ENCODE measurements at regions not wholly inside any gene's neighbourhood (a gene's known extent, or its start where the extent isn't known, plus 50 kb on each side); places are given as distances from the start of the nearest gene placed in this dataset.

DNA sequence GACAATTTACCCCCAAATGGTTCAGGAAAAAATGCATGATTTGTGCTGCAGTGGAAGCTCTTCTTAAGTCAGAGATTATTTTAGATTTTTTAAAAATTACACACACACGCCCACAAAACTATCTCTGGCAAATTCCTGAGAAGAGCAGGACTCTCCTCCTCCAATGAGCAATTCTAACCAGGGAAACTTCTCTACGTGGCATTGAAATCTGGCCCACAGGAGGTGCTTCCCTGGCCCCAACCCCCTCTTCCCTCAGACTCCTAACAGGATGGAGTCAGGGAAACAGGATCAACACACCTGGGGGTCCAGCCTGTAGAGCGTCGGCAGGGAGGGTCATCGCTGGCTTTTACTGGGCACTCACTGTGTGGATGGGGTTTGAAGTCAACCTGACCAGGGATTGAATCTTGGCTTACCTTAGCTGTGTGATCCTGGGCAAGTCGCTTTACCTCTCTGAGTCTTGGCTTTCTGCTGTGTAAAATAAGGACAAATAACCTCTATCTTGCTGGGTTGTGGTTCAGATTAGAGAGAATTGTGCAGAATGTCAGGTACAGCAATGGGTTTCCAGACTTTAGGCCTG, 65.4 kb upstream of the ASAP2 start:
- TF ChIP-seq EZH2phosphoT487 (conservative IDR thresholded peaks at IDR 0.05; ENCODE audit: low read length) = no peak
- TF ChIP-seq, protein P1, sequence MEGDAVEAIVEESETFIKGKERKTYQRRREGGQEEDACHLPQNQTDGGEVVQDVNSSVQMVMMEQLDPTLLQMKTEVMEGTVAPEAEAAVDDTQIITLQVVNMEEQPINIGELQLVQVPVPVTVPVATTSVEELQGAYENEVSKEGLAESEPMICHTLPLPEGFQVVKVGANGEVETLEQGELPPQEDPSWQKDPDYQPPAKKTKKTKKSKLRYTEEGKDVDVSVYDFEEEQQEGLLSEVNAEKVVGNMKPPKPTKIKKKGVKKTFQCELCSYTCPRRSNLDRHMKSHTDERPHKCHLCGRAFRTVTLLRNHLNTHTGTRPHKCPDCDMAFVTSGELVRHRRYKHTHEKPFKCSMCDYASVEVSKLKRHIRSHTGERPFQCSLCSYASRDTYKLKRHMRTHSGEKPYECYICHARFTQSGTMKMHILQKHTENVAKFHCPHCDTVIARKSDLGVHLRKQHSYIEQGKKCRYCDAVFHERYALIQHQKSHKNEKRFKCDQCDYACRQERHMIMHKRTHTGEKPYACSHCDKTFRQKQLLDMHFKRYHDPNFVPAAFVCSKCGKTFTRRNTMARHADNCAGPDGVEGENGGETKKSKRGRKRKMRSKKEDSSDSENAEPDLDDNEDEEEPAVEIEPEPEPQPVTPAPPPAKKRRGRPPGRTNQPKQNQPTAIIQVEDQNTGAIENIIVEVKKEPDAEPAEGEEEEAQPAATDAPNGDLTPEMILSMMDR (IDR thresholded peaks at IDR 0.05; ENCODE audit: insufficient read depth, low read length, poor library complexity, severe bottlenecking) = no peak
